K562 (cell line): ENCODE measurements at regions not wholly inside any gene's neighbourhood (a gene's known extent, or its start where the extent isn't known, plus 50 kb on each side); places are given as distances from the start of the nearest gene placed in this dataset.

ENCODE experiments used
- ATAC-seq: fragments of 200-7000 bp; cut with Tn5 transposase; 3 replicates; pipeline ENCODE4 v1.9.1; 2020; ENCODE audit warnings: moderate library complexity
- BruUV-seq: library from RNA; stranded (reverse); fragments of 400-500 nt; replicated peaks from 2 replicates; lab custom pipeline; 2021; lab: Mats Ljungman, UMichigan
- CTCF ChIA-PET: fragments of 300-600 bp; formaldehyde crosslinking; extraction: SDS; loops from one replicate; lab custom pipeline; 2021; ENCODE audit warnings: low intra/inter-chr PET ratio; lab: Yijun Ruan, JAX
- POLR2A ChIA-PET: fragments of 300-600, 350-650 bp; sonication (Branson Sonifier 250); formaldehyde crosslinking; extraction: SDS; loops from one replicate; lab custom pipeline; 2021; ENCODE audit warnings: antibody characterized with exemption, inconsistent platforms; lab: Yijun Ruan, JAX
- DNase-seq, 4 experiments: peaks; one replicate each; pipeline versions ENCODE4 v3.0.0 to v3.0.0-alpha.2; 2011 to 2018; ENCODE audit warnings: low spot score in 3 of 4, mixed read lengths in 3 of 4; ENCODE audit errors: extremely low read depth in 1 of 4
- FAIRE-seq: peaks from 2 replicates; lab custom pipeline; 2011; peaks lifted over from hg19 to GRCh38; lab: Jason Lieb, UNC
- H2AFZ ChIP-seq: 2 replicates; pipeline ENCODE4 v1.6.0; 2011; ENCODE audit warnings: low read depth, low read length, control low read depth, inconsistent platforms
- H3K27ac ChIP-seq: fragments of 200-600 bp; 3 replicates; pipeline ENCODE4 v1.8.0; 2011; ENCODE audit warnings: low read depth, mild to moderate bottlenecking, control low read depth, inconsistent platforms, low read length, moderate library complexity, mixed read lengths; ENCODE audit errors: extremely low read depth
- H3K27me3 ChIP-seq, 2 experiments: fragments of 300-600 bp in 1 of 2; 2 replicates in 1 of 2; 3 replicates in 1 of 2; pipeline versions ENCODE4 v1.6.0 to v1.8.0; 2011; ENCODE audit warnings: inconsistent platforms in 2 of 2, low read length in 2 of 2, mild to moderate bottlenecking in 1 of 2, mixed read lengths in 1 of 2, moderate library complexity in 1 of 2; ENCODE audit not compliant: control insufficient read depth in 2 of 2, insufficient read depth in 2 of 2
- H3K36me3 ChIP-seq: fragments of 300-600 bp; 3 replicates; pipeline ENCODE4 v1.8.0; 2011; ENCODE audit warnings: mild to moderate bottlenecking, low read length, inconsistent platforms; ENCODE audit not compliant: control insufficient read depth, insufficient read depth
- H3K4me1 ChIP-seq, 2 experiments: fragments of 200-600 bp in 1 of 2; replicated peaks in 1 of 2; 2 replicates in 1 of 2; 3 replicates in 1 of 2; pipeline versions ENCODE4 v1.5.1 to v1.8.0; 2011; ENCODE audit warnings: inconsistent platforms in 2 of 2, low read length in 2 of 2, mild to moderate bottlenecking in 1 of 2, mixed read lengths in 1 of 2, moderate library complexity in 1 of 2; ENCODE audit not compliant: control insufficient read depth in 2 of 2, insufficient read depth in 2 of 2
- H3K4me2 ChIP-seq: 2 replicates; pipeline ENCODE4 v1.6.1; 2011; ENCODE audit warnings: low read length, control low read depth, inconsistent platforms, mixed read lengths; ENCODE audit not compliant: insufficient read depth
- H3K4me3 ChIP-seq: fragments of 200-600 bp; sonication (generic), shearing (Covaris generic); 2 replicates; pipeline ENCODE4 v1.5.1; 2016; ENCODE audit warnings: control low read depth, inconsistent platforms
- H3K79me2 ChIP-seq: fragments of 200-600 bp; 3 replicates; pipeline ENCODE4 v1.8.0; 2011; ENCODE audit warnings: low read length, inconsistent platforms; ENCODE audit not compliant: control insufficient read depth, insufficient read depth
- H3K9ac ChIP-seq, 2 experiments: 2 replicates each; pipeline versions ENCODE4 v1.6.0 to v1.6.1; 2011; ENCODE audit warnings: low read depth in 2 of 2, low read length in 2 of 2, control low read depth in 1 of 2, inconsistent platforms in 1 of 2, mild to moderate bottlenecking in 1 of 2, mixed read lengths in 1 of 2; ENCODE audit not compliant: insufficient read depth in 1 of 2
- H3K9me1 ChIP-seq: one replicate; pipeline ENCODE4 v1.6.0; 2011; ENCODE audit warnings: inconsistent platforms, mild to moderate bottlenecking, low read length, moderate library complexity; ENCODE audit not compliant: control insufficient read depth, insufficient read depth
- H3K9me3 ChIP-seq: replicated peaks from 2 replicates; pipeline ENCODE4 v1.5.1; 2011; ENCODE audit warnings: low read depth, low read length, inconsistent platforms; ENCODE audit not compliant: control insufficient read depth, insufficient read depth
- H4K20me1 ChIP-seq: replicated peaks from 2 replicates; pipeline ENCODE4 v1.6.1; 2011; ENCODE audit warnings: low read length, inconsistent platforms, mixed read lengths; ENCODE audit not compliant: control insufficient read depth, insufficient read depth
- CREBBP ChIP-seq: IDR thresholded peaks from one replicate; pipeline ENCODE4 v1.6.1; 2012; ENCODE audit warnings: low read depth, mild to moderate bottlenecking, control low read depth, inconsistent platforms, low read length
- EHMT2 ChIP-seq: fragments of 450-650 bp; IDR thresholded peaks from 2 replicates; pipeline ENCODE4 v1.6.1; 2018; ENCODE audit warnings: antibody characterized with exemption
- FOXK2 ChIP-seq, 2 experiments: fragments of 450-650 bp; IDR thresholded peaks in 1 of 2; conservative IDR thresholded peaks in 1 of 2; 2 replicates each; pipeline ENCODE4 v1.6.1; 2016; ENCODE audit warnings: low read depth in 2 of 2, mild to moderate bottlenecking in 1 of 2
- HSF4 ChIP-seq: fragments of 250-450 bp; sonication (Bioruptor Pico); IDR thresholded peaks from 2 replicates; pipeline ENCODE4 v2.1.2; 2022; ENCODE audit warnings: mild to moderate bottlenecking, moderate library complexity, borderline replicate concordance
- MCM7 ChIP-seq, 2 experiments: fragments of 450-650 bp; IDR thresholded peaks; 2 replicates each; pipeline ENCODE4 v1.6.1; 2016 to 2018
- MYNN ChIP-seq, 2 experiments: sonication (generic); formaldehyde crosslinking in 1 of 2; IDR thresholded peaks; 2 replicates each; pipeline versions ENCODE4 v1.5.0 to v1.6.1; 2016 to 2020; ENCODE audit warnings: antibody characterized with exemption in 1 of 2, missing genetic modification reagents in 1 of 2
- NR3C1 ChIP-seq: sonication (generic); formaldehyde crosslinking; IDR thresholded peaks from 2 replicates; pipeline ENCODE4 v1.8.1; 2022; ENCODE audit warnings: missing genetic modification reagents
- PHB2 ChIP-seq: fragments of 450-650 bp; IDR thresholded peaks from 2 replicates; pipeline ENCODE4 v1.6.1; 2017; ENCODE audit warnings: low read depth
- U2AF1 ChIP-seq: fragments of 200-400 bp; formaldehyde crosslinking; optimal IDR thresholded peaks from 2 replicates; pipeline ENCODE3; 2017; ENCODE audit warnings: mild to moderate bottlenecking, low read depth, low read length, moderate library complexity
- ZNF3 ChIP-seq: fragments of 250-450 bp; sonication (Bioruptor Pico); IDR thresholded peaks from 2 replicates; pipeline ENCODE4 v1.5.0; 2021; ENCODE audit warnings: mild to moderate bottlenecking, moderate library complexity
- ZNF830 ChIP-seq: fragments of 250-450 bp; sonication (Bioruptor Pico); IDR thresholded peaks from 2 replicates; pipeline ENCODE4 v1.5.0; 2021; ENCODE audit warnings: mild to moderate bottlenecking
- WGBS: fragments of 100-300 bp; shearing (Covaris generic); methylation state at CpG from one replicate; pipeline ENCODE4 v1.1.6; 2016; ENCODE audit warnings: low coverage, mixed read lengths; ENCODE audit not compliant: insufficient coverage; ENCODE audit errors: missing lambda C conversion rate; 5-methylcytosine and 5-hydroxymethylcytosine counted together
- in situ Hi-C: fragments of 300-500 bp; cut with MboI; formaldehyde crosslinking; loops from 4 replicates; pipeline ENCODE4 v1.15.0; 2018; ENCODE audit warnings: inconsistent platforms, mixed read lengths
- intact Hi-C: fragments of 100-400 bp; cut with micrococcal nuclease; formaldehyde crosslinking; loops from 2 replicates; pipeline ENCODE4 v1.14.2; 2022
- TF ChIP-seq, protein P1 (sequence below): fragments of 250-450 bp; sonication (Bioruptor Pico); IDR thresholded peaks from 2 replicates; pipeline ENCODE4 v1.4.0; 2020
- TF ChIP-seq, protein P2 (sequence below), 2 experiments: fragments of 450-650 bp in 1 of 2; sonication (generic) in 1 of 2; formaldehyde crosslinking; conservative IDR thresholded peaks; 2 replicates each; pipeline versions ENCODE4 v1.4.0 to v1.8.1; 2020 to 2022; ENCODE audit warnings: mild to moderate bottlenecking in 1 of 2, missing genetic modification reagents in 1 of 2

DNA sequence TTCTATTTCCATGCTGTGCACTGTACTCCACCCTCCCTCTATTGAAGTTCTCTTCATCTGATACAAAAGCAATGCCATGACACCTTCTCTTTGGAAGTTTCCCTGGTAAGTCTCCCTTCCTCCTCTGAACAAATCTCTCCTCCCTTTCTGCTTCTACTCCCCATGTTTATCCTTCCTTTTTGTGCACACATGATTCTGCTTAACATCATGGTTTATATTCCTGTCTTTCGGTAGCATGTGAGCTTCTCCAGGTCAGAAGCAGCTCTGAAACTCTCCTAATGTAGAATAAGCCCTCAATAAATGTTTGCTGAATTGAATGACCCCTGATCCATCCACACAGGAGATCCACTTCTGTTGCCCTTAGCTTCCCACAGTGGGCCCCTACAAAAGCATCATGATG lies 328.6 kb downstream of the PLPP3 start:
- TF ChIP-seq CREBBP (no peak), HSF4 (CRISPR knock-in tag) (no peak), FOXK2 (conservative IDR thresholded peaks at IDR 0.05 in 1 of 2, IDR thresholded peaks at IDR 0.05 in 1 of 2; ENCODE audit: low read depth in 2 of 2) (no peak), PHB2 (no peak), ZNF3 (no peak), MCM7 (IDR thresholded peaks at IDR 0.05) (no peak), U2AF1 (no peak), NR3C1 (no peak), ZNF830 (CRISPR knock-in tag) (no peak), MYNN (IDR thresholded peaks at IDR 0.05) (no peak), MYNN (CRISPR knock-in tag; IDR thresholded peaks at IDR 0.05) (no peak), EHMT2 (no peak)
- TF ChIP-seq, protein P1, sequence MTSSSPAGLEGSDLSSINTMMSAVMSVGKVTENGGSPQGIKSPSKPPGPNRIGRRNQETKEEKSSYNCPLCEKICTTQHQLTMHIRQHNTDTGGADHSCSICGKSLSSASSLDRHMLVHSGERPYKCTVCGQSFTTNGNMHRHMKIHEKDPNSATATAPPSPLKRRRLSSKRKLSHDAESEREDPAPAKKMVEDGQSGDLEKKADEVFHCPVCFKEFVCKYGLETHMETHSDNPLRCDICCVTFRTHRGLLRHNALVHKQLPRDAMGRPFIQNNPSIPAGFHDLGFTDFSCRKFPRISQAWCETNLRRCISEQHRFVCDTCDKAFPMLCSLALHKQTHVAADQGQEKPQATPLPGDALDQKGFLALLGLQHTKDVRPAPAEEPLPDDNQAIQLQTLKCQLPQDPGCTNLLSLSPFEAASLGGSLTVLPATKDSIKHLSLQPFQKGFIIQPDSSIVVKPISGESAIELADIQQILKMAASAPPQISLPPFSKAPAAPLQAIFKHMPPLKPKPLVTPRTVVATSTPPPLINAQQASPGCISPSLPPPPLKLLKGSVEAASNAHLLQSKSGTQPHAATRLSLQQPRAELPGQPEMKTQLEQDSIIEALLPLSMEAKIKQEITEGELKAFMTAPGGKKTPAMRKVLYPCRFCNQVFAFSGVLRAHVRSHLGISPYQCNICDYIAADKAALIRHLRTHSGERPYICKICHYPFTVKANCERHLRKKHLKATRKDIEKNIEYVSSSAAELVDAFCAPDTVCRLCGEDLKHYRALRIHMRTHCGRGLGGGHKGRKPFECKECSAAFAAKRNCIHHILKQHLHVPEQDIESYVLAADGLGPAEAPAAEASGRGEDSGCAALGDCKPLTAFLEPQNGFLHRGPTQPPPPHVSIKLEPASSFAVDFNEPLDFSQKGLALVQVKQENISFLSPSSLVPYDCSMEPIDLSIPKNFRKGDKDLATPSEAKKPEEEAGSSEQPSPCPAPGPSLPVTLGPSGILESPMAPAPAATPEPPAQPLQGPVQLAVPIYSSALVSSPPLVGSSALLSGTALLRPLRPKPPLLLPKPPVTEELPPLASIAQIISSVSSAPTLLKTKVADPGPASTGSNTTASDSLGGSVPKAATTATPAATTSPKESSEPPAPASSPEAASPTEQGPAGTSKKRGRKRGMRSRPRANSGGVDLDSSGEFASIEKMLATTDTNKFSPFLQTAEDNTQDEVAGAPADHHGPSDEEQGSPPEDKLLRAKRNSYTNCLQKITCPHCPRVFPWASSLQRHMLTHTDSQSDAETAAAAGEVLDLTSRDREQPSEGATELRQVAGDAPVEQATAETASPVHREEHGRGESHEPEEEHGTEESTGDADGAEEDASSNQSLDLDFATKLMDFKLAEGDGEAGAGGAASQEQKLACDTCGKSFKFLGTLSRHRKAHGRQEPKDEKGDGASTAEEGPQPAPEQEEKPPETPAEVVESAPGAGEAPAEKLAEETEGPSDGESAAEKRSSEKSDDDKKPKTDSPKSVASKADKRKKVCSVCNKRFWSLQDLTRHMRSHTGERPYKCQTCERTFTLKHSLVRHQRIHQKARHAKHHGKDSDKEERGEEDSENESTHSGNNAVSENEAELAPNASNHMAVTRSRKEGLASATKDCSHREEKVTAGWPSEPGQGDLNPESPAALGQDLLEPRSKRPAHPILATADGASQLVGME (CRISPR knock-in tag) = no peak
- TF ChIP-seq, protein P2, sequence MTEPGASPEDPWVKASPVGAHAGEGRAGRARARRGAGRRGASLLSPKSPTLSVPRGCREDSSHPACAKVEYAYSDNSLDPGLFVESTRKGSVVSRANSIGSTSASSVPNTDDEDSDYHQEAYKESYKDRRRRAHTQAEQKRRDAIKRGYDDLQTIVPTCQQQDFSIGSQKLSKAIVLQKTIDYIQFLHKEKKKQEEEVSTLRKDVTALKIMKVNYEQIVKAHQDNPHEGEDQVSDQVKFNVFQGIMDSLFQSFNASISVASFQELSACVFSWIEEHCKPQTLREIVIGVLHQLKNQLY (CRISPR knock-in tag; conservative IDR thresholded peaks at IDR 0.05) = no peak
- CTCF ChIA-PET = no interaction called here
- Histone ChIP-seq H3K4me2 (no peak overlapping the region), H3K9me3 (no peaks in the 10 kb centered on the region), H3K36me3 (no peaks in the 10 kb centered on the region), H2AFZ (no peak overlapping the region), H3K4me1 (no peaks in the 10 kb centered on the region), H3K9me1 (no peaks in the 10 kb centered on the region), H3K27ac (no peak overlapping the region), H4K20me1 (no peaks in the 10 kb centered on the region), H3K27me3 (no peaks in the 10 kb centered on the region), H3K9ac (no peak overlapping the region), H3K4me3 (no peak overlapping the region), H3K79me2 (no peaks in the 10 kb centered on the region)
- FAIRE-seq = no peak
- POLR2A ChIA-PET = no interaction called here
- in situ Hi-C loops = no loop called here
- DNase-seq = no peak
- no TSS peak for BruUV-seq
- WGBS = 0% methylated on average over 1 of the region's 1 CpG
- intact Hi-C loops = no loop called here
- ATAC-seq = no peak
